Heart left ventricle (tissue), 16 donors: ENCODE measurements at regions not wholly inside any gene's neighbourhood (a gene's known extent, or its start where the extent isn't known, plus 50 kb on each side); places are given as distances from the start of the nearest gene placed in this dataset.

ENCODE experiments used
- ATAC-seq, 4 donors: fragments of 200-7000 bp; cut with Tn5 transposase; one replicate each; pipeline ENCODE4 v1.9.1; 2020 to 2022; ENCODE audit warnings: moderate library complexity in 4 of 4, mild to moderate bottlenecking in 3 of 4, moderate number of reproducible peaks in 1 of 4
- DNase-seq, 5 donors: peaks; one replicate each; pipeline ENCODE4 v3.0.0-alpha.2; 2020
- H3K27ac ChIP-seq, 12 donors: fragments of 200-600 bp; sonication (generic) in 4 of 12; one replicate each; pipeline versions ENCODE4 v1.5.0 to v1.8.0; 2016 to 2022; ENCODE audit warnings: mild to moderate bottlenecking in 2 of 12
- H3K27me3 ChIP-seq, 9 donors: fragments of 200-600 bp; sonication (generic) in 2 of 9; one replicate each; pipeline versions ENCODE4 v1.5.1 to v1.8.0; 2016 to 2022; ENCODE audit warnings: mild to moderate bottlenecking in 3 of 9
- H3K36me3 ChIP-seq, 9 donors: fragments of 200-600 bp; sonication (generic) in 2 of 9; one replicate each; pipeline versions ENCODE4 v1.5.0 to v1.8.0; 2018 to 2022; ENCODE audit warnings: mild to moderate bottlenecking in 2 of 9
- H3K4me1 ChIP-seq, 12 donors: fragments of 200-600 bp; sonication (generic) in 4 of 12; one replicate each; pipeline versions ENCODE4 v1.5.0 to v1.8.0; 2016 to 2022; ENCODE audit warnings: mild to moderate bottlenecking in 3 of 12
- H3K4me3 ChIP-seq, 12 donors: fragments of 200-600 bp; sonication (generic) in 4 of 12; one replicate each; pipeline versions ENCODE4 v1.5.0 to v1.8.0; 2017 to 2022; ENCODE audit warnings: mild to moderate bottlenecking in 9 of 12, moderate library complexity in 4 of 12
- H3K9me3 ChIP-seq, 12 donors: fragments of 200-600 bp; sonication (generic) in 4 of 12; one replicate each; pipeline versions ENCODE4 v1.5.0 to v1.8.0; 2016 to 2022; ENCODE audit warnings: mild to moderate bottlenecking in 1 of 12
- CTCF ChIP-seq, 12 donors: fragments of 200-600 bp; sonication (generic) in 4 of 12; IDR thresholded peaks; one replicate each; pipeline versions ENCODE4 v1.5.0 to v1.8.0; 2018 to 2022; ENCODE audit warnings: antibody characterized with exemption in 12 of 12, mild to moderate bottlenecking in 5 of 12
- POLR2A ChIP-seq, 2 donors: fragments of 450-650 bp; IDR thresholded peaks; one replicate each; pipeline ENCODE4 v1.6.1; 2017; ENCODE audit warnings: antibody characterized with exemption in 2 of 2, mild to moderate bottlenecking in 2 of 2, moderate library complexity in 2 of 2
- WGBS, 4 donors: extraction: QIAGEN DNeasy Blood & Tissue Kit in 2 of 4; methylation state at CpG; one replicate each; pipeline versions ENCODE4 v1.1.5 to v1.1.7; 2013 to 2018; 5-methylcytosine and 5-hydroxymethylcytosine counted together
- intact Hi-C, 10 donors: fragments of 100-400 bp; cut with DNase I; formaldehyde crosslinking; loops; one replicate each; pipeline versions ENCODE4 v1.11.1 to v1.14.2; 2022
- donor health status: ischemic (EF 13 %, LVEDD 7.1; RV severe dilation, severe dysfunction).
- donor health status: healthy with polysubstance abuse.
- donor health status: DM: no; HTN: yes; CAD: no.
- donor health status: DM: no; HTN: no; CAD: no.
- donor health status: ischemic (EF 25% LVEDD 6.9; RV normal size, moderate dysfunction).
- donor health status: ischemic (EF 25% LVEDD 5.7; RV mildly dilated, moderate dysfunction).
- donor health status: healthy.
- donor health status: DM: yes; HTN: yes; CAD: no.
- donor health status: ischemic (EF 35%, LVEDD 5.7; RV mildly dilated, moderate dysfunction).
- donor health status: nonischemic (EF 11% LVEDD 7.7; RV severe dilation, severe dysfunction).
- donor health status: DM: yes; HTN: yes; CAD: no.
- donor health status: PGD.
- donor health status: ischemic (EF 29% LVEDD 5.4; RV normal size, mild dysfunction).
- donor health status: nonischemic (EF 23%, LVEDD 6.1; RV moderate dilation, normal function).

DNA sequence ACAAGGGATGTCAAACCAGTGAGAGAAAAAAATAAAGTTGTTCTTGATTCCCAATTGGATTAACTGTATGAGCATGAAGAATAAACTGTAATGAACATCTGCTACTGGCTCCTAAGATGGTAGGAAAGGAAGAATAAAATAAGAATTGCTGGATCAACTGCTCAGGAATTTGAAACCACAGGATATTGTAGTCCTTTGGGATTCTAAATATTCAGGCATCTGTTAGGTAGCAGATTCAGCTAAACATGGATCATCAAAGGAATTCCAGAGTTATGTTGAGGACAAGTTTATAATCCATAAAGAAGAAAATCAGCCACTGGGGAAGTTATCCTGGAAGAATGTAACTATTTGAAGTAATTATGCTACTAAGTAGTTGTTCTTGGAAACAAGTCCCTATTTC is 65.8 kb downstream of the ISL1 start:
- H3K4me1 ChIP-seq, result no peaks in the 10 kb centered on the region
- no peak overlapping the region for H3K27ac ChIP-seq
- no peaks in the 10 kb centered on the region for H3K27me3 ChIP-seq
- no peak overlapping the region for H3K4me3 ChIP-seq
- intact Hi-C loops, result no loop called here
- no peak for ATAC-seq
- no peaks in the 10 kb centered on the region for H3K9me3 ChIP-seq
- no peak for DNase-seq
- TF ChIP-seq POLR2A (IDR thresholded peaks at IDR 0.05) (no peak), CTCF (IDR thresholded peaks at IDR 0.05) (no peak)
- no peaks in the 10 kb centered on the region for H3K36me3 ChIP-seq

- intact Hi-C loops, result no loop called here
- no peak for ATAC-seq
- no peaks in the 10 kb centered on the region for H3K4me1 ChIP-seq
- no peak overlapping the region for H3K4me3 ChIP-seq
- no peaks in the 10 kb centered on the region for H3K9me3 ChIP-seq
- H3K27me3 ChIP-seq, result peaks cover 0 to under 1% (median 0%) of the 10 kb centered on the region in 9 donors
- H3K27ac ChIP-seq, result no peak overlapping the region
- H3K36me3 ChIP-seq, result no peaks in the 10 kb centered on the region
- WGBS, 4 donors, result 52 to 63% (median 53%) methylated on average over 3 of the region's 3 CpGs
- no peak for DNase-seq
- TF ChIP-seq POLR2A (IDR thresholded peaks at IDR 0.05), result no peak
- no peak for TF ChIP-seq CTCF (IDR thresholded peaks at IDR 0.05)
Measured at GRCh38 chr5:51452562-51452961, 69.3 kb downstream of the ISL1 start.

DNA sequence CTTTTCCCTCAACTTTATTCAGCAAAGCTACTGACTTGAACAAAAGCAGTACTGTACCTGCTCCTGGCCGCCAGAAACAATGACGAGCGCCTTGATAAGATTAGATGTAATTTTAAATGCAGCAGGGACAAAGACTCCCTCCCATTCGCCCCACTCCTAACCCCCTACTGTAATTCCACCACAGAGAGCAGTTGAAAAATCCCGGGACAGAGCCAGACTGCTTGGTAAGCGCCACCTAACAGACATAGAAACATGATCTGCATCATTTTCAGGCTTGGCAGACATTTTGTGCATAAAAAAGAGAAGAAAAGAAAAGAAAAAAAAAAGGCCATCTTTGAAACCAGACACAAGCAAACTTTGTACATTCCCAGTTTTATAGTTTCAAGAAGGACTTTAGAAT is 81.9 kb downstream of the ISL1 start:
- no peak overlapping the region for H3K4me3 ChIP-seq
- 16 to 23% (median 20%) methylated on average over 6 of the region's 6 CpGs for WGBS, 4 donors
- no peaks in the 10 kb centered on the region for H3K36me3 ChIP-seq
- no peaks in the 10 kb centered on the region for H3K9me3 ChIP-seq
- intact Hi-C loops, result no loop called here
- TF ChIP-seq CTCF (IDR thresholded peaks at IDR 0.05) (no peak), POLR2A (IDR thresholded peaks at IDR 0.05) (no peak)
- ATAC-seq (no peak), DNase-seq (no peak)
- H3K4me1 ChIP-seq, result no peaks in the 10 kb centered on the region
- H3K27ac ChIP-seq, result no peak overlapping the region
- no peaks in the 10 kb centered on the region for H3K27me3 ChIP-seq

GRCh38 chr5:51466214-51466613 is 83.0 kb downstream of the ISL1 start:
- ATAC-seq (no peak), DNase-seq (no peak)
- intact Hi-C loops, result no loop called here
- H3K4me1 ChIP-seq, result no peaks in the 10 kb centered on the region
- no peaks in the 10 kb centered on the region for H3K27me3 ChIP-seq
- WGBS, 4 donors, result 69 to 85% (median 76%) methylated on average over 2 of the region's 2 CpGs
- H3K27ac ChIP-seq, result no peak overlapping the region
- no peak for TF ChIP-seq CTCF (IDR thresholded peaks at IDR 0.05)
- TF ChIP-seq POLR2A (IDR thresholded peaks at IDR 0.05), result no peak
- no peaks in the 10 kb centered on the region for H3K36me3 ChIP-seq
- H3K9me3 ChIP-seq, result no peaks in the 10 kb centered on the region
- H3K4me3 ChIP-seq, result no peak overlapping the region
